HUES48 (cell line): ENCODE measurements at regions not wholly inside any gene's neighbourhood (a gene's known extent, or its start where the extent isn't known, plus 50 kb on each side); places are given as distances from the start of the nearest gene placed in this dataset.
A peak's percentile ranks its signal among the peaks of the same experiment; 100 is the strongest.

Experiments
- H3K27ac ChIP-seq: one replicate; pipeline ENCODE4 v1.7.0; 2013; ENCODE audit warnings: low read depth, low read length, inconsistent platforms
- H3K27me3 ChIP-seq: 2 replicates; pipeline ENCODE4 v1.6.1; 2013; ENCODE audit warnings: mild to moderate bottlenecking, low read length; ENCODE audit not compliant: control insufficient read depth, insufficient read depth
- H3K36me3 ChIP-seq: 2 replicates; pipeline ENCODE4 v1.6.1; 2013; ENCODE audit warnings: low read length; ENCODE audit not compliant: control insufficient read depth, insufficient read depth
- H3K4me1 ChIP-seq: 2 replicates; pipeline ENCODE4 v1.6.1; 2013; ENCODE audit warnings: mild to moderate bottlenecking, low read length; ENCODE audit not compliant: control insufficient read depth, insufficient read depth
- H3K4me3 ChIP-seq: 2 replicates; pipeline ENCODE4 v1.5.1; 2013; ENCODE audit warnings: mild to moderate bottlenecking, low read depth, low read length
- H3K9ac ChIP-seq: 2 replicates; pipeline ENCODE4 v1.6.1; 2013; ENCODE audit warnings: mild to moderate bottlenecking, low read depth, low read length, moderate library complexity
- H3K9me3 ChIP-seq: 2 replicates; pipeline ENCODE4 v1.6.1; 2013; ENCODE audit warnings: low read length; ENCODE audit not compliant: control insufficient read depth, insufficient read depth

DNA sequence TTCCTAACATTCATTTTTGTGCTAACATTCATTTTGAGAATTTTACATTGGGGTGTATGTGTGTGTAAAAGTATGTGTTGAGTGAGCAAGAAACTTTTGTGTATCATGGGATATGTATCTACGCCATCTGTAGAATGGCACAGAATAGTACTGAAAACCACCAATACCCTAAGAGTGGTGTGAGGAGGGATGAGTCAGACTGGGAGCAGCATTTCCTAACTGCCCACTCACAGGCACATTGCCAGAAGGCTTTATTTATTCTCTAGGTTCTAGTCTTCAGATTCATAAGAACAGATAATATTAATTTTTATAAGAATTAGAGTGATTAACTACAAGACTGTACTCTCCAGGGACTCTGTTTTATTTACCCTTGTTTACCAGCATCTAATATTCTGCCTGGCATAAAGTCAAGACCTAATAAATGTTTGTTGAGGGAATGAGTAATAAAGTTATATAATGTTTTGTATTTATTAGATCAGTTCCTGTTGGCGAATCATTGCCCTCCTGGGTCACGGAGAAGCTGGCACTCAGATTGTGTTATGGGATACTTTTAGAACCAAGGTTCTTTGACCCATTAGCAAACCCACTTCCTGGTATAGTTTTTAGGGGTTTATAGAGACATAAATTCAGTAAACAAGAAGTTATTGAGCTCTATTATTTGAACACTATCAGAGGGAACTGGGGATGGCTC, 159.1 kb upstream of the PPP2R2B start:
- no peak overlapping the region for H3K27ac ChIP-seq
- H3K4me3 ChIP-seq = no peak overlapping the region
- no peak overlapping the region for H3K9ac ChIP-seq
- H3K9me3 ChIP-seq = no peaks in the 10 kb centered on the region
- no peaks in the 10 kb centered on the region for H3K27me3 ChIP-seq
- H3K4me1 ChIP-seq = no peaks in the 10 kb centered on the region
- no peaks in the 10 kb centered on the region for H3K36me3 ChIP-seq

DNA sequence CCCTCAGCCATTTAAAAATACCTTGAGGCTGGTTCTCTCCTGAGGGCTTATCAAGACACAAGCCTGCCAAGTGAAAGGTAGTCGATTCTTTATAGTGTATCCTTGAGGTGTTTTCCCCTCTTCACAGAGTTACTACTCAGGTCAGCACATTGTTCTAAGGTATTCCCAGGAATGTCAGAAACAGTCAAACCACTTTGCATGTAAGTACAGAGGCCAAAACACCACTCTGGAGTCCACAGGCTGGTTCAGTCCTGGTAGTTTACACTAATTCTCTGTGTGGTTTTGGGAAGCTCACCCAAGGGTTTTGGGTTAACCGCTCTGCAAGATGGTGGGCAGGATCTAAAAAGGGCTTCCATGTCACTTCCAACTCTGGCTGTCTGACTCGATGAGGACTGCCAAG, 162.3 kb upstream of the PPP2R2B start:
- Histone ChIP-seq H3K36me3 (no peaks in the 10 kb centered on the region), H3K27me3 (no peaks in the 10 kb centered on the region), H3K4me1 (peaks cover 2% of the 10 kb centered on the region; the same call in 1 of the 2 replicates), H3K9ac (no peak overlapping the region), H3K4me3 (no peak overlapping the region), H3K9me3 (no peaks in the 10 kb centered on the region), H3K27ac (peak overlapping the region; percentile 14)

DNA sequence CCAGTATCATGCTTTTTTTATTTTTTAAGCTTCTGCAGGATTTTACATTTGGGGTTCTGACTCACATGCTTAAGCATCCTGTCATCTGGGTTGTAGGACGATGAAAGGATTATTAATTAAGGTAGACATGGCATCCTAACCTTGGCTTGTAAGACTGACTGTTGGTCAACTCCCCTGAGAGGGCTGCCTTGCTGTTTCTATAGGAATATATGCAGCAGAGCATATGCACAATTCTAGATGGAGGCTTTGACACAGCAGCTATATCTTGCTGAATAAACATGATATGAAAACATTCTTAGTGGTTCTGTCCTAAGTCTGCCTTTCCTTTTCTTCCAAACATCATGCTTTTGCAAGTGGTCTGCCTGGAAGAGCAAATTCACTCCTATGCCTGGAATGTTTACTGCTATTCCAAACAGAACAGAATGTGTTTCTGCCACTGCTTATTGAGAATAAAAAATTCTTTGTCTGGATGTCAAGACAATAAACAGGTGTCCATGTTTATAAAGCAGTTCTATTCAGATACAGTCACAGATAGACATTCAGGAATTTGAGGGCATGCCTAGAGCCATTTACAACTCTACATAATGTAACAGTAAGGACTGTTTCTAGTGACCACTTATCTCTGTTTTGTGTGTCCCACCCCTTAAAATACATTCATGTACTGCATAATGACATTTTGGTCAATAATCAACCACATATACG, 166.2 kb upstream of the PPP2R2B start:
- Histone ChIP-seq H3K4me1 (peaks cover 6% of the 10 kb centered on the region; the same call in 1 of the 2 replicates), H3K36me3 (no peaks in the 10 kb centered on the region), H3K27me3 (no peaks in the 10 kb centered on the region), H3K9me3 (no peaks in the 10 kb centered on the region), H3K27ac (no peak overlapping the region), H3K9ac (no peak overlapping the region), H3K4me3 (no peak overlapping the region)

DNA sequence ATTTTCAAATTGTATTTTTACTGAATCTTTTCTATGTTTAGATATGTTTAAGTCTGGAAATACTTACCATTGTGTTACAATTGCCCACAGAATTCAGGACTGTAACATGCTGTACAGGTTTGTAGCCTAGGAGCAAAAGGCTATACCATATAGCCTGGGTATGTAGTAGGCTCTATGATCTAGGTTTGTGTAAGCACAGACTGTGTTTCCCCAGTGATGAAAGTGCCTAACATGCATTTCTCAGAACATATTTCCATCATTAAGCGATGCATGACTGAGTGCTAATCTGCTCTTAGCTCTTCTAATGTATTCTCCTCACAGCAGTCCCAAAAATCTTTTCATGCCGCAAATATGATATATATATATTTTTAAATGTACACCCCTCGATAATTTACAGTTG, 166.7 kb upstream of the PPP2R2B start:
- Histone ChIP-seq H3K27me3 (no peaks in the 10 kb centered on the region), H3K9ac (no peak overlapping the region), H3K27ac (no peak overlapping the region), H3K4me1 (peaks cover 6% of the 10 kb centered on the region; the same call in 1 of the 2 replicates), H3K36me3 (no peaks in the 10 kb centered on the region), H3K9me3 (no peaks in the 10 kb centered on the region), H3K4me3 (no peak overlapping the region)

DNA sequence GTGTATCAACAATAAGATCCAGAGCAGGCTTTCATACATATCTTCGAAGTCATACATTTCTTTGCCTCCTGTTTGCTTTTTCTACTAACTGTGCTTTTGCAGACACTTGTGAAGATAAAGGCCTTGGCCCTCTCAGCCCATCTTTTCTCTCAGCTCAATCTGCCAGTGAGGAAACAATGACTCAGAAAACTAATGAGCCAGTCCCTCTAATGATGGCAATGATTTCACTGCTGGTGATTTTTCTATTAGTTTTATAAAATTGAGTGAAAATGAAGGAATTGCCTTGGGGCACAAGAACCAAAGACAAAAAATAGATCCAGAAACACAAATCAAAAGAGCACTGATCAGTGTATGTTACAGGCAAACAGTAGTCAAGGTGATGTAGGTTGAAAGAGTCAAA, 167.7 kb upstream of the PPP2R2B start:
- no peak overlapping the region for H3K27ac ChIP-seq
- no peaks in the 10 kb centered on the region for H3K36me3 ChIP-seq
- no peaks in the 10 kb centered on the region for H3K9me3 ChIP-seq
- H3K9ac ChIP-seq = no peak overlapping the region
- no peaks in the 10 kb centered on the region for H3K27me3 ChIP-seq
- H3K4me1 ChIP-seq = peaks cover 6% of the 10 kb centered on the region; the same call in 1 of the 2 replicates
- H3K4me3 ChIP-seq = no peak overlapping the region

DNA sequence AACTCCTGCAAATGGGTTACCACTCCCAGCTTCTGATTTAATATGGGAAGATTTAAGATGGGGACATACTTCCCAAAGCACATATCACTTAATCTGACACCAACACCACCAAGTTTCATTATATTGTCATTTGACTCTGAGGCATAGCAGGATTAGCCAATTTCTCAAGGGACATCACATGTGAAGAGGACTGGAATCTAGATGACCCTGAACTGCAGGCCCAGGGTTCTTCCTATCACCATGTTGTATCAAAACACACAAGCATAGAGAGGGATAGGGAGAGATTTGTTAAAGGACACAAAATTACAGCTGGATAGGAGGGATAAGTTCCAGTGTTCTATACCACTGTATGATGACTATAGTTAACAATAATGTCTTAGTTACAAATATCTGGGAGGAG, 168.3 kb upstream of the PPP2R2B start:
- Histone ChIP-seq H3K9ac (no peak overlapping the region), H3K9me3 (no peaks in the 10 kb centered on the region), H3K4me3 (no peak overlapping the region), H3K27me3 (no peaks in the 10 kb centered on the region), H3K27ac (no peak overlapping the region), H3K4me1 (peaks cover 6% of the 10 kb centered on the region; the same call in 1 of the 2 replicates), H3K36me3 (no peaks in the 10 kb centered on the region)

DNA sequence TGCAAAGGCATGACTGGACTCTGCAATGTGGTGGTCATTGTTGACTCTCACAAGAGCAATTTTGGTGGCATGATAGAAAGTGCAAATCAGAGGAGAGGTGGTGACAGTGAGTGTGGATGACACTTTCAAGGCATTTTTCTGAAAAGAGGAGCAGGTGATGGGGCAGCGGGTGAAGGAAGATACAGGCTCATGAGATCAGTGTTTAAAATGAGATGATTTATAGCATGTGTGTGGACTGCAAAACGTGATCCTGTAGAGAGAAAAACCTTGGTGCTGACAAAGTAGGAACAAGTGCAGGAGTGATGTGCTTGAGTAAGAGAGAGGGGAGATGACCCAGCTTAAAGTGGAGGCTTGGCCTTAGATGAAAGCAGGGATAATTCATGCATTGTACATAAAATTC, 171.2 kb upstream of the PPP2R2B start:
- Histone ChIP-seq H3K4me3 (no peak overlapping the region), H3K9ac (no peak overlapping the region), H3K9me3 (no peaks in the 10 kb centered on the region), H3K36me3 (no peaks in the 10 kb centered on the region), H3K27ac (no peak overlapping the region), H3K27me3 (no peaks in the 10 kb centered on the region), H3K4me1 (peaks cover 6% of the 10 kb centered on the region; the same call in 1 of the 2 replicates)

DNA sequence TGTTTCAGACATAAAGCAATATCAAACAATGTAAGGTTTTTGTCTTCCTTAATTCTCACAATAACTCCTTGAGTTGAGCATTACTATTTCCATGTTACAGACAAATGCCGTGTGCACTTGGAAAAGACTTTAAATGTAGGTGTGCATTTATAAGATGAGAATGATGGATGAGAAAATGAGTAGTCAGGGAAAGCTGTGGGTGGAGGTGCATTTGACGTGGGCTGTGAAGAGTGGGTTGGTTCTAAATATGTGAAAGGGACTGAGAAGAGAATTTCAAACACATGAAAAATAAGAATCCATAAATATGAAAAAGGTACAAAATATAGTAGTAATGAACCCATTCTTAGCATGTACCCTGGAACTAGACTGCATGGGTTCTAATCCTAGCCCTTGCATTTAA, 171.6 kb upstream of the PPP2R2B start:
- Histone ChIP-seq H3K9ac (no peak overlapping the region), H3K27ac (no peak overlapping the region), H3K4me1 (peaks cover 6% of the 10 kb centered on the region; the same call in 1 of the 2 replicates), H3K4me3 (no peak overlapping the region), H3K27me3 (no peaks in the 10 kb centered on the region), H3K9me3 (no peaks in the 10 kb centered on the region), H3K36me3 (no peaks in the 10 kb centered on the region)

DNA sequence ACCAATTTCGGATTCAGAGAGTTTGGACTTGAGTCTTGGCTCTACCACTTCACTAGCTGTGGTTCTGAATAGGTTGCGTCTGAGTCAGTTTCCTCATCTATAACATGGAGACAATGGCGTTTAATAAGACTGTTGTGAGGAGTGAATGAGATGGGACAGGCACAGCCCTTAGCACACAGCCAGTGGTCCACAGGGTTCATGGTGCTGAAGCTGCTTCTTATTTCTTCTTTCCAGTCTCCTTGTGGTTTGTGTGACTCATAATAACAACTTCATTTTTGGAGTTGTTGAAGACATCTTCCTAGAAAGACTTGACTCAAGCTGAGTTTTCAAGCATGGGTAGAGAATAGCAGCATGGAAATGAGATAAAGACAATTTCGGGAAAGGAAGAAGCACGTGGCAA, 172.6 kb upstream of the PPP2R2B start:
- peaks cover 7% of the 10 kb centered on the region for H3K4me1 ChIP-seq
- H3K27me3 ChIP-seq = no peaks in the 10 kb centered on the region
- no peak overlapping the region for H3K9ac ChIP-seq
- no peaks in the 10 kb centered on the region for H3K9me3 ChIP-seq
- H3K36me3 ChIP-seq = no peaks in the 10 kb centered on the region
- no peak overlapping the region for H3K4me3 ChIP-seq
- no peak overlapping the region for H3K27ac ChIP-seq

DNA sequence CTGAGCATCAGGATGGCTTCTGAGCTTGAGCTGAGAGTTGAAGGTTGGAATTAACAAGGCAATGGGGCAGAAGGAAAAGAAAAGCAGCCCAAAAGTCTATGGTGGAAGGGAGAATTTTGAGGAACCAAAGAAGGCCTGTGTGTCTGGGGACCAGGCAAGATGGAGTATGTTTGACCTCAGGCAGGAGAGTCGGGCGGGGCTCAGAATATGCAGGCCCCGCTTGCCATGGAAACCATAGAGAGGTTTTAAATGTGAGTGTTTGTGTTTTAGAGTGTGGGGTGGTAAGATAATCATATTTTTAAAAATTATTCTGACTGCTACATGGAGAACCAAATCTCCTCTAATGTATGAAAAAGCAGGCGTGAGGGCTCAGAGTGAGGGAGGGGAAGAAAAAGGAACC, 174.0 kb upstream of the PPP2R2B start:
- no peak overlapping the region for H3K4me3 ChIP-seq
- H3K27ac ChIP-seq = no peak overlapping the region
- H3K9me3 ChIP-seq = no peaks in the 10 kb centered on the region
- no peak overlapping the region for H3K9ac ChIP-seq
- peaks cover 7% of the 10 kb centered on the region for H3K4me1 ChIP-seq
- H3K27me3 ChIP-seq = no peaks in the 10 kb centered on the region
- no peaks in the 10 kb centered on the region for H3K36me3 ChIP-seq

DNA sequence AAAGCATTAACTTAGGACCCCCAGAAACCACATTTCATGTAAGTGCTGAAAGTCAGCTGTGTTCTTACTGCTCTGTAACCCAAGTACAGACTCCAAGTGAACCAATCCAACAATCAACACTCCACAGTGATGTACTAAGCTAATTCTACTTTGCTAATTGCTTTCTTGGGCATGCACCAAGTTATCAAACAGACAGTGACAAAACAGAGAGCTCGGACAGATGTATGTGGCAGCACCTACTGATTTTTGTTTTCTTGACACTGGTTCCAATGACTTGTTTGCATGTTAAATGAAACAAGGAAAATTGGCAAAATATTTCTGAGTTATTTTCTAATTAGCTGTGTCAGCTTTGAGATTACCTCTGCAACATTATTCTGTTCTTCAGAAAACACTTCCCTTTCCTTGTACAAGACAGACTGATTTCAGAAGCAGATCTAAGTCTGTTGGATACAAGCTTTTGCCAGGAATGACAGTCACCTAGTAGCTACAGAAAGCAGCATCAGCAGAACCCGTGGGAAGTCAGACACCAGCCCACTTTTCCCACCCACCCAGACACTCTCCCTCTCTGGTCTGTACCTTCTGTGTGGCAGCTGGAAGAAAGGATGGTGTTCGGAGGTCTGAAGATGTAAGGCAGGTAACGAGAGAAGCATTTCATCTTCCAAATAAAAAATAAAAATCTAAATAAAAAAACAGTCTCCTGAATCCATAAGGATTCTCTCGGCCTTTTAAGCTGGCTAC, 176.7 kb upstream of the PPP2R2B start:
- no peaks in the 10 kb centered on the region for H3K9me3 ChIP-seq
- no peak overlapping the region for H3K9ac ChIP-seq
- no peak overlapping the region for H3K27ac ChIP-seq
- H3K36me3 ChIP-seq = no peaks in the 10 kb centered on the region
- H3K4me3 ChIP-seq = no peak overlapping the region
- H3K27me3 ChIP-seq = no peaks in the 10 kb centered on the region
- H3K4me1 ChIP-seq = peaks cover 7% of the 10 kb centered on the region
